Panc1 (cell line): ENCODE measurements at regions not wholly inside any gene's neighbourhood (a gene's known extent, or its start where the extent isn't known, plus 50 kb on each side); places are given as distances from the start of the nearest gene placed in this dataset.

Source experiments
- ATAC-seq: fragments of 200-7000 bp; cut with Tn5 transposase; 2 replicates; pipeline ENCODE4 v1.9.1; 2020; ENCODE audit warnings: mild to moderate bottlenecking, moderate library complexity
- BruUV-seq: library from RNA; stranded (reverse); fragments of 400-500 nt; replicated peaks from 2 replicates; lab custom pipeline; 2021; lab: Mats Ljungman, UMichigan
- CTCF ChIA-PET: fragments of 300-600 bp; sonication (Branson Sonifier 250); formaldehyde crosslinking; loops from one replicate; lab custom pipeline; 2022; ENCODE audit warnings: antibody characterized with exemption; lab: Charles Lee
- POLR2A ChIA-PET: fragments of 300-600 bp; sonication (Branson Sonifier 250); formaldehyde crosslinking; loops from one replicate; lab custom pipeline; 2022; ENCODE audit warnings: antibody characterized with exemption; lab: Charles Lee
- DNase-seq: peaks from one replicate; pipeline ENCODE4 v3.0.0-alpha.2; 2010; ENCODE audit warnings: low read depth, low spot score
- H3K27ac ChIP-seq: 2 replicates; pipeline ENCODE4 v1.5.1; 2011; ENCODE audit warnings: mild to moderate bottlenecking, low read length, inconsistent platforms
- H3K27me3 ChIP-seq: fragments of 200-500 bp; sonication (Bioruptor generic); 2 replicates; pipeline ENCODE4 v1.6.0; 2014; ENCODE audit warnings: low read length, inconsistent platforms; ENCODE audit not compliant: control insufficient read depth, insufficient read depth
- H3K36me3 ChIP-seq: fragments of 200-500 bp; sonication (Bioruptor generic); 2 replicates; pipeline ENCODE4 v1.5.1; 2014; ENCODE audit warnings: inconsistent platforms, mild to moderate bottlenecking, low read length, moderate library complexity; ENCODE audit not compliant: control insufficient read depth, insufficient read depth
- H3K4me1 ChIP-seq: 2 replicates; pipeline ENCODE4 v1.5.1; 2011; ENCODE audit warnings: inconsistent platforms, mild to moderate bottlenecking, low read length, moderate library complexity; ENCODE audit not compliant: control insufficient read depth, insufficient read depth
- H3K4me3 ChIP-seq, 2 experiments: 2 replicates each; pipeline ENCODE4 v1.5.1; 2011 to 2012; ENCODE audit warnings: low read depth in 2 of 2, low read length in 2 of 2, mild to moderate bottlenecking in 2 of 2, inconsistent platforms in 1 of 2, moderate library complexity in 1 of 2
- H3K9me3 ChIP-seq: fragments of 200-500 bp; sonication (Bioruptor generic); 2 replicates; pipeline ENCODE4 v1.5.1; 2014; ENCODE audit warnings: low read depth, mild to moderate bottlenecking, inconsistent platforms, low read length, moderate library complexity; ENCODE audit not compliant: control insufficient read depth, insufficient read depth
- POLR2AphosphoS5 ChIP-seq: IDR thresholded peaks from 2 replicates; pipeline ENCODE4 v1.6.1; 2012; ENCODE audit warnings: mild to moderate bottlenecking, low read depth, low read length, moderate library complexity
- SIN3A ChIP-seq: IDR thresholded peaks from 2 replicates; pipeline ENCODE4 v1.6.1; 2012; ENCODE audit warnings: low read depth, mild to moderate bottlenecking, low read length, moderate library complexity, borderline replicate concordance; ENCODE audit not compliant: insufficient read depth
- TCF7L2 ChIP-seq: IDR thresholded peaks from 2 replicates; pipeline ENCODE4 v1.6.1; 2011; ENCODE audit warnings: mild to moderate bottlenecking, low read depth, low read length, inconsistent platforms
- in situ Hi-C: cut with HindIII; loops from 2 replicates; pipeline ENCODE4 v1.10.0; 2016; ENCODE audit warnings: low sequenced_read_pairs, low pct_unique_long_range_greater_than_20kb
- intact Hi-C: fragments of 100-400 bp; cut with micrococcal nuclease; formaldehyde crosslinking; loops from one replicate; pipeline ENCODE4 v1.10.0; 2022; ENCODE audit not compliant: unreplicated experiment
- TF ChIP-seq, protein P1 (sequence below), 2 experiments: IDR thresholded peaks; 2 replicates each; pipeline ENCODE4 v1.6.1; 2011 to 2012; ENCODE audit warnings: low read depth in 2 of 2, control low read depth in 1 of 2, low read length in 1 of 2, mild to moderate bottlenecking in 1 of 2, moderate library complexity in 1 of 2; ENCODE audit not compliant: insufficient read depth in 1 of 2
- TF ChIP-seq, protein P2 (sequence below): fragments of 450-650 bp; IDR thresholded peaks from 2 replicates; pipeline ENCODE4 v1.5.1; 2017; ENCODE audit warnings: mild to moderate bottlenecking

DNA sequence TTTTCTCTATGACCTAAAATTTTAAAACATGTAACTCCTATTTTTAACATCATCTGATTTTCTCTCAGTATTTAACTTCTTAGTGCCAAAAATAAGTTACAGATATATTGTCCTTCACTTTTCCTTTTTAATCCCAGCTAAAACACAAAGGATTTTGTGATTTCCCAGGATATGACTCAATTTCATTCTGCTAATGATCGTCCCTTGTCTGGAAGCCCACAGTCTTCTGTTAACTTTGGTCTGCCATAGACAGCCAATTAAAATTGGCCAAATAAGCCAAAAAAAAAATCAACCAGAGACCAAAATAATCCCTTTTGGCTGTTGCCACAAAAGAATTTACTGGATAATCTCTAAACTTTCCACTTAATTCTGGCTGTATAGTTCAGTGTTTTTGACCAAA is 124.5 kb upstream of the FST start:
- no peak overlapping the region for H3K27ac ChIP-seq
- in situ Hi-C loops = no loop called here
- POLR2A ChIA-PET = no interaction called here

DNA sequence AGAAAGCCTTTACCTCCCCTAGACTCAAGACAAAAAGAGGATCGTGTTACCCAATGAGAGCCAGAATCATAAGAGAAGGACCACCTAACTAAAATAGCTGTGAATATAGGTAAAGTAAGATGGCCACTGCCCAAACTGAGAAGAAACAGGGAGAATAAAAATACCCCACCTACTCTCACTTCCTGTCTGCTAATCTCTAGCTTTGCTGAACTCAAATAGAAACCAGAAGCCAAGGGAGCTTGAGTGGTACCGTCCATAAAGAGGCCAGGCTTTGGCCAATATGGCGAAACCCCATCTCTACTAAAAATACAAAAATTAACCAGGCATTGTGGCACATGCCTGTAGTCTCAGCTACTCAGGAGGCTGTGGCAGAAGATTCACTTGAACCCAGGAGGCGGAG is 123.0 kb upstream of the FST start:
- no TSS peak for BruUV-seq
- DNase-seq (no peak), ATAC-seq (no peak)
- ChIA-PET POLR2A (no interaction called here), CTCF (no interaction called here)
- Histone ChIP-seq H3K9me3 (no peaks in the 10 kb centered on the region; the same call in 1 of the 2 replicates), H3K36me3 (no peaks in the 10 kb centered on the region), H3K4me3 (no peak overlapping the region), H3K27me3 (no peaks in the 10 kb centered on the region), H3K27ac (no peak overlapping the region), H3K4me1 (no peaks in the 10 kb centered on the region)
- intact Hi-C loops = no loop called here
- in situ Hi-C loops = no loop called here
- TF ChIP-seq TCF7L2 (no peak), POLR2AphosphoS5 (no peak), SIN3A (no peak)
- TF ChIP-seq, protein P1, sequence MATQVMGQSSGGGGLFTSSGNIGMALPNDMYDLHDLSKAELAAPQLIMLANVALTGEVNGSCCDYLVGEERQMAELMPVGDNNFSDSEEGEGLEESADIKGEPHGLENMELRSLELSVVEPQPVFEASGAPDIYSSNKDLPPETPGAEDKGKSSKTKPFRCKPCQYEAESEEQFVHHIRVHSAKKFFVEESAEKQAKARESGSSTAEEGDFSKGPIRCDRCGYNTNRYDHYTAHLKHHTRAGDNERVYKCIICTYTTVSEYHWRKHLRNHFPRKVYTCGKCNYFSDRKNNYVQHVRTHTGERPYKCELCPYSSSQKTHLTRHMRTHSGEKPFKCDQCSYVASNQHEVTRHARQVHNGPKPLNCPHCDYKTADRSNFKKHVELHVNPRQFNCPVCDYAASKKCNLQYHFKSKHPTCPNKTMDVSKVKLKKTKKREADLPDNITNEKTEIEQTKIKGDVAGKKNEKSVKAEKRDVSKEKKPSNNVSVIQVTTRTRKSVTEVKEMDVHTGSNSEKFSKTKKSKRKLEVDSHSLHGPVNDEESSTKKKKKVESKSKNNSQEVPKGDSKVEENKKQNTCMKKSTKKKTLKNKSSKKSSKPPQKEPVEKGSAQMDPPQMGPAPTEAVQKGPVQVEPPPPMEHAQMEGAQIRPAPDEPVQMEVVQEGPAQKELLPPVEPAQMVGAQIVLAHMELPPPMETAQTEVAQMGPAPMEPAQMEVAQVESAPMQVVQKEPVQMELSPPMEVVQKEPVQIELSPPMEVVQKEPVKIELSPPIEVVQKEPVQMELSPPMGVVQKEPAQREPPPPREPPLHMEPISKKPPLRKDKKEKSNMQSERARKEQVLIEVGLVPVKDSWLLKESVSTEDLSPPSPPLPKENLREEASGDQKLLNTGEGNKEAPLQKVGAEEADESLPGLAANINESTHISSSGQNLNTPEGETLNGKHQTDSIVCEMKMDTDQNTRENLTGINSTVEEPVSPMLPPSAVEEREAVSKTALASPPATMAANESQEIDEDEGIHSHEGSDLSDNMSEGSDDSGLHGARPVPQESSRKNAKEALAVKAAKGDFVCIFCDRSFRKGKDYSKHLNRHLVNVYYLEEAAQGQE (IDR thresholded peaks at IDR 0.05; ENCODE audit: insufficient read depth in 1 of 2, low read depth in 2 of 2, low read length in 1 of 2) = no peak
- TF ChIP-seq, protein P2, sequence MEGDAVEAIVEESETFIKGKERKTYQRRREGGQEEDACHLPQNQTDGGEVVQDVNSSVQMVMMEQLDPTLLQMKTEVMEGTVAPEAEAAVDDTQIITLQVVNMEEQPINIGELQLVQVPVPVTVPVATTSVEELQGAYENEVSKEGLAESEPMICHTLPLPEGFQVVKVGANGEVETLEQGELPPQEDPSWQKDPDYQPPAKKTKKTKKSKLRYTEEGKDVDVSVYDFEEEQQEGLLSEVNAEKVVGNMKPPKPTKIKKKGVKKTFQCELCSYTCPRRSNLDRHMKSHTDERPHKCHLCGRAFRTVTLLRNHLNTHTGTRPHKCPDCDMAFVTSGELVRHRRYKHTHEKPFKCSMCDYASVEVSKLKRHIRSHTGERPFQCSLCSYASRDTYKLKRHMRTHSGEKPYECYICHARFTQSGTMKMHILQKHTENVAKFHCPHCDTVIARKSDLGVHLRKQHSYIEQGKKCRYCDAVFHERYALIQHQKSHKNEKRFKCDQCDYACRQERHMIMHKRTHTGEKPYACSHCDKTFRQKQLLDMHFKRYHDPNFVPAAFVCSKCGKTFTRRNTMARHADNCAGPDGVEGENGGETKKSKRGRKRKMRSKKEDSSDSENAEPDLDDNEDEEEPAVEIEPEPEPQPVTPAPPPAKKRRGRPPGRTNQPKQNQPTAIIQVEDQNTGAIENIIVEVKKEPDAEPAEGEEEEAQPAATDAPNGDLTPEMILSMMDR = no peak

More for the DNA sequence above, 124.5 kb upstream of the FST start:
- H3K4me3 ChIP-seq = no peak overlapping the region
- intact Hi-C loops = no loop called here
- no peak for ATAC-seq
- H3K9me3 ChIP-seq = no peaks in the 10 kb centered on the region; the same call in 1 of the 2 replicates
- no peaks in the 10 kb centered on the region for H3K27me3 ChIP-seq
- TF ChIP-seq, protein P1 (IDR thresholded peaks at IDR 0.05; ENCODE audit: insufficient read depth in 1 of 2, low read depth in 2 of 2, low read length in 1 of 2) = no peak
- TF ChIP-seq TCF7L2 = no peak
- TF ChIP-seq, protein P2 = no peak
- TF ChIP-seq POLR2AphosphoS5 = no peak
- TF ChIP-seq SIN3A = no peak
- no peaks in the 10 kb centered on the region for H3K36me3 ChIP-seq
- CTCF ChIA-PET = no interaction called here
- no TSS peak for BruUV-seq
- DNase-seq = no peak
- H3K4me1 ChIP-seq = no peaks in the 10 kb centered on the region
